NCI-H2107 treated with DMSO at 0.1 percent for 48 hours (cell line): ENCODE measurements at regions not wholly inside any gene's neighbourhood (a gene's known extent, or its start where the extent isn't known, plus 50 kb on each side); places are given as distances from the start of the nearest gene placed in this dataset.

Source experiments
- DNase-seq: peaks from one replicate; lab custom pipeline; 2025; ENCODE audit not compliant: unreplicated experiment; lab: John Stamatoyannopoulos, UW

DNA sequence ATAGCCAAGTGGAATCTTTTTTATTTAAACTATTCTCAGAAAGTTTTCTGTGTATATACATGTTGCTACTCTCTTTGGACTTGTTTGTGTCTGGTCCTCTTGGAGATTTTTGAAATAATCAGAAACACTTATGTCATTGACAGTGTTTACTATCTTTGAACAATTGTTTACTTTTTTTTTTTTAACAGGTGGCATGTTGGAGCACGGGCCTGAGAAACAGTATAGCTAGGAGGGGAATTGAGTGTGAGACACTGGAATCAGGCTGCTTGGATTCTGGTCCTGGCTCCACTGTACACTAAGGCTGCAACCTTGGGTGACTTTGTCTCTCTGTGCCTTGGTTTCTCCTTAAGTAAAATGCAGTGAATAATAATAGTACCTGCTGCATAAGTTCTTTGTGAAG lies 279.6 kb downstream of the PRL start:
- no peak for DNase-seq

DNA sequence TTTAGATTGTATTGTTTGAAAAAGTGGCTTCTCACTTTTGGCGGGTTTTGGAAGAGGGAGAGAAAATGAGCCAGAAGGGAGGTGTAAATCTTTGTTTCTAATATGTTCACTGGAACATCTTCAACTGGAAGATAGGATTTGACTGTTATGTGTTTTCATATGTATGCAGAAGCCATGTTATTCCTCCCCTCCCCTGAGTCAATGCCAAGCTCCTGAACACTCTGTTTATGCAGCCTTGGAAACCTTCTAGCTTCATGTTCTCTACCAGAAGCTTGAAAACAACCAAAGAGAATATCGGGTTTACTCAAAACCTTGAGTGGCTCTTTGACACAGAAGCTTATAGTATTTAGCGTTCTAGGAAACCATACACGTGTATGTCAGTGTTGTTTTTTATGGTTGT lies 279.1 kb downstream of the PRL start:
- DNase-seq: no peak

DNA sequence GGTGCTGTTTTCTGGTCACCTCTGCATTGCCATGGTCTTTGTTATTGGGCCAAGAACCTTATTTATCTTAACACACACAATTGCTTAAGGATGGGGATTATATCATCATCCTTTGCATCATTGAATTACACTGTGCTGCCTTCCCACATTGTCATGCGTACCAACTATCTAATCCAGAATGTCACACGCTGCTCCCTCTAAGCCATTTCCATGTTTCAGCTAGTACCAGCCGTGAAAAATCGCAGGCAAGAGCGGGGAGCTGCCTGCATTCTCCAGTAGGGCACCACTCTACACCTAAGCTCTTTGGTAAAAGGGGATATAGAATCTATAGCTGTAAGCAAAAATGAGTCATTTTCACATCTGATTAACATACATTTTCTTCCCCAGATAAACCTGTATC lies 277.0 kb downstream of the PRL start:
- DNase-seq: no peak

DNA sequence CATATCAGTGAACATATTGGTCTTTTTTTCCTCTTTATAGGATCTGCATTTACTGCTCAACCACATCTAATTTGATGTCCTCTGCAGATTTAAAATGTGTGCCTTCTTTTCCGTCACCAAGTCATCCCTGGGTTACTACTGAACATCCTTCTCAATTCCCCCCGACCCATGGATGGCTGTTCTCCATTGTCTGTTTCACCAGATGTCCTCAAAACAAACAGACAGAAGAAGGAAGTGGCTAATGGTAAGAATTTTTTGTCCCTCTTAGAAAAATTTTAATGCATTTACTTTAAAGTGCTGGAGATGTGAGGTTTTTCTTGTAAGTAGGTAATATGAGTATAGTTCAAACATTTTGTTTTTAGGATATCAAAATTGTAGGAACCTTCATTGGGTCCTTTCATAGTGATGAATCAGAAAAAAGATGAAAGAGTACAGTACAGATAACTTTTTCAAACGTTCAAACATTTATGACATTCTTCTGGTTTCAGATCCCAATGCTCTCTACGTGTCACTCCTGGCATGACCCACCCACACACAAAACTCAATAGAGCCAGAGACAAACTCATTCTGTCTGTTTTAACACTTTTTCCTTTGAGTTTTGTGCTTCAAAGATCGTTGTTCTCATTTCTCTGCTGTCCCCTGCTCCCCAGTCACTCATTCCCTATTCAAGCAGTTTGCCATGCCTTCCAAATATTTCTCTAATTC lies 276.4 kb downstream of the PRL start:
- DNase-seq: no peak

DNA sequence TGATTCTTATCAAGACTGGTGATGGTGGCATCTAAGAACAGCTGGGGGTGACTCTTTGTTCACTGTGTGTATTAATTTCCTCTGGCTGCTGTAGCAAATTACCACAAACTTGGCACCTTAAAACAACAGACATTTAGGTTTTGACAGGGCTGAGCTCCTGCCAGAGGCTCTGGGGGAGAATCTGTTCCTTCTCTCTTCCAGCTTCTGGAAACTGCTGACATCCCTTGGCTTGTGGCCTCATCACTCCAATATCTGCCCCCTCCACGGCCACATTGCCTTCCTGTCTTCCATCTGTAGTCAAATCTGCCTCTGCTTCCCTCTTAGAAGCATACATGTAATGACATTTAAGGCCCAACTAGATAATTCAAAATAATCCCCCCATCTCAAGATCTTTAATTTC lies 274.9 kb downstream of the PRL start:
- no peak for DNase-seq

DNA sequence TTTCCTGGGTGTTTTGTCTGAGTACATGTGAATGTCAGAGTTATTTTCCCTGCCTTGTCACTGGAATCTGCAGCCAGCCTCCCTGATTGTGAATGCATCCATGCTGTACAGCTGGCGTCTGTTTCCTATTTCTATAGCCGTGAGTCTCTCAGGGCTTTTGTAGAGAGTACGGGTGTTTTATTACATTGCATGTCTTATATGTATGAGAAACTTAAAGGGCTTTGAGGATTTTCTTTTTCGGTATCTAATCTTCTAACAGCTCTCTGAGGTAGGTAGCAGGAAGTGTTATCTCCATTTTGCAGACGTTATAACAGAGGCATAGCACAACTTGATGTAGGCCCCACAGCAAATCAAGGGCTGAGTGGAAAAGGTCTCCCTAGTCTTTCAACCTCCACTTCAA lies 272.9 kb downstream of the PRL start:
- DNase-seq: peak; percentile 32

DNA sequence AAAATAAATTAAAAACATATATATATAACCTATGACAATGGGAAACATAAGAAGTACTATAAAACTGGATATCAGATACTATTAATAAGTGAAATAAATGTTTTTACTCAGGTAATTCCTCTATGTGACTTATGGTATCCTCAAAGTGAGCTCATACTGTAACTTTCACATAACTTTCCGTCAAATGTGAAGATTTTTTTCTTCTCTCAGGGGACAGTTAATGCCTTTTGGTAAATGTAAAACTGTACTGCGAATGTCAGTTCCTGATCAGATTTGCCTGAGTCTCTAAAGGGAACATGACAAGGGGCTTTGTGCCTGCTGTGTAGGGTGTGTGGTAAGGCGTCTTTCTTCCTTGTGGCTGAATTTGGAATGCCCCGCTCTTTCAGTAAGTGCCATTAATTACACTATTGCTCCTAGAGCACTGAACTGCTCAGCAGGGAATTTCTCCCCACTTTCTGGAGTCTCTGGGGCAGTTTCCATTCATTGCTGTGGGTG lies 271.8 kb downstream of the PRL start:
- peak; percentile 47 for DNase-seq

DNA sequence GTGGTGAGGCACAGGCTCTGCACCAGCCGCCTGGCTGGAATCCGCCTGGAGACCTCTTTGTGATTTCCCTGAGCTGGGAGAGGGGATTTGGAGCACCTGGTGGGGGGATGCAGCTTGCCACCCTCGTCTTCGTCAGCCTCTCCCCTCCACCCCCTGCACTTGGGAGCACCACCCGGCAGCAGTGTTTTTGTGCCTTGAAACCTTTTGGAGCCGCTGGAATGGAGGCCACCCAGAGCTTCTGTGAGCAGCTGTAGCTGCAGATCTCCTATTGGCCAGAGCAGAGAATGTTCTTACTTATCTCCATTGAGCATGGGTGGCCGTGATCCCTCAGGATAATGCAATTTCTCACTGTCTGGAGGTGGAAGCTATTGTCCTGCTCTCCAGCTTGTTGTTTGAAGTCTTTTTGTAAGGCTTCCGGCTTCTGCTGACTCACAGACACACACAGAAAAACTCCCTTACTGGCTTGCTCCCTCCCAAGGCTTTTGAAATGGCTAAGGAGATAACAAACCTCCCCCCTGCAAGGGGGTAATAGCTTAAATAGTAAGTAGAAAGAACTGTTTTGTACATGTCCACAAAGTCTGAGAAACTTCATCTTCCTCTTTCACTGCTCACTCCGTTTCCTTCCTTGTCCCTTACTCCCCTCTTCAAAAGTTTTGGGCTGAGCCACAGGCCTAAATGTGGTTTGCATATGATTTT lies 271.2 kb downstream of the PRL start:
- peak; percentile 47 for DNase-seq

DNA sequence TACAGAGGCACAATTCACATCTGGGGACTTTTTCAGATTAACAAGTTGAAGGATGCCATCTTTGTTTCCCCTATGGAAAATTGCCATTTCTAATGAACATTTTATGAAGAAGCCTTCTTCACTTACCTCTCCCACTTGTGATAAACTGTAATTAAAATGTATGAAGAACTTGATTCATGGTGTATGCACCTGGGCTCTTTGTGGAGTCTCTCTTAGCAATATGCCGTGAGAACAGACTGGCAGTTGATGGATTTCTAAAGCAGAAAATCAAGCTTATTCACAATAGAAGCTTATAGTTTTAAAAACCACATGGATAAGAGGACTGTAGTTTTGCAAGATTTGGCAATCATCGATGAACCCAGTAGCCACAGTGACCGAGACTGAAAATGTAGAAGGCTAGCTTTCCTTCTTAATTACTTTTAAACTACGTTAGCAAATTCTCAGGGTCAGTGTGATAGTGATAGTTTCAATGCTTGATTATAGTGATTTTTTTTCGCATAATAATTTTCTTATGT lies 270.6 kb downstream of the PRL start:
- peak; percentile 4 for DNase-seq

DNA sequence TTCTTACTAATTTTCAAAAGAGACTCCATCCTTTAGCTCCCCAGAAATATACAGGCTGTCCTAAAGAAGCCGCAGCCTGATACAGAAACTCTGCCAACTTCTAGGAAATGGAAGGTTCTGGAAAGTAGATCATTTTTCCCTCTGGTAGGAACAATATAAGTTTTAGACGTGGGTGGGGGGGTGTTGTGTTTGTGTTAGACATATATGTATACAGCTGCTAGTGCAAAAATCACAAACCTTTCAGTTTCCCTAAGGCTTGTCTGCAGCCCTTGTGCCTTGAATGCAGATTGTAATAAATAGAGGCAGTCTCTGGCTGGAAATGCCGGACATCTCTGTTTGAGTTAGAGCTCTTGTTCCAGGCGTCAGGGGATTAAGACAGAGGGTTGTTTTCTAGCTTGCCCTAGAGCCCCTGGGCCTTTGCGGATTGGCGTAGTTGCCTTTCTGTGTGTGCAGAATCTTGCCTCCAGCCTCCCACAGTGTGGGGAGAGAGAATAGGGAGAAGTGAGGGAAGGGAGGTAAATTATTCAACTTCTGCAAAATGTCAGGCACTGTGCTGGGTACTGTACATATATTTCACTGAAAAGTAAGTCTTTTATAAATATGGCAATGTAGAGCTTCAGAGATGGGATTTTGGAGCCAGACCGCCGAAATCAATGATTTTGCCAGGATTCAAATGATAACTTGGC lies 269.7 kb downstream of the PRL start:
- no peak for DNase-seq

DNA sequence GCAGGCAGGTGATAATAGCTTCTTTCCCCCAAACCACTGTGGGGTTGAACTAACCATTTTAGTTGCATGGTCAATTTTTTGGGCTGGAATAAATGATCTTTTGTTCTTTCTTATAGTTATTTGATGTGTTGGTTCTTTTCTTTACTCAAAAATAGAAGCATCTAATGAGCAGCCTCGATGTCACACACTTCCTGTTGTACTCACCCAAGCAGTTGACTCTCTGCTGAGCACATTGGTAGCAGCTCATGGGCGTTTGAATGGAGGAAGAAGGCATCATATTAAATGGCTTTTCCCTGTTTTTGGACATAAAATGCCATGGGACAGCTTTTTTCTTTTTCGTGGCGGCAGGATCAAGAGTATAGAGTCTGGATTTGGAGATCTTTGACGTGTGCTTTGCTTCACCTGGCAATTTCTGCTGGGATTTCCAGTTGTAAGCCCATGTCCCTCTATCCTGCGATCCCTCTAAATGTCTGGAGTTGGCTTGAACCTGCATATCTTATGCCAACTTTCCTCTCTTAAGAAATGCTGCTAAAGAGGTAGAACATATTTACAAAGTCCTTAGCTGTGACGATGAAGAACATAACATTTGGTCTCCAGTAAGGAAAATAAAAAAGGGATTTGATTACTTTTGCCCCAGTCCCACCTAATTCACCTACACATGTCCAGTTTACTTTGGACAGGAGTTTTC lies 268.3 kb downstream of the PRL start:
- no peak for DNase-seq

DNA sequence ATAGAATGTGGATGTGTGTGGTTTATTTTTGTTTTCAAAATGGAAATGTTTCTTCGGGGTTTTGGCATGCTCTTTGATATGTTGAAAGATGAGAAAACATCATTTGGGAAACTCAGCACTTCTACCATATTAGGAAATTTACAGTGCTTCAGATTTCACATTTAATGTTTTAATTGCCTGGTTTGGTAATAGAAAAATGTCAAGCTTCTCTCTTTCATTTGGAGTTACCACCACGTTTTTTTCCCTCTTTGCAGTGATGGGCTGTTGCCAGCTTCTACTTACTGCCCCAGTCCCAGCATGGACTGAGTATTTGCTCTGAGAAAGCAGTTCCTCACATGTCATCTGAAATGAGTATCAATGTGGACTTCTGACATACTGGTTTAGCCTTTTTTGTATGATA lies 267.7 kb downstream of the PRL start:
- no peak for DNase-seq

DNA sequence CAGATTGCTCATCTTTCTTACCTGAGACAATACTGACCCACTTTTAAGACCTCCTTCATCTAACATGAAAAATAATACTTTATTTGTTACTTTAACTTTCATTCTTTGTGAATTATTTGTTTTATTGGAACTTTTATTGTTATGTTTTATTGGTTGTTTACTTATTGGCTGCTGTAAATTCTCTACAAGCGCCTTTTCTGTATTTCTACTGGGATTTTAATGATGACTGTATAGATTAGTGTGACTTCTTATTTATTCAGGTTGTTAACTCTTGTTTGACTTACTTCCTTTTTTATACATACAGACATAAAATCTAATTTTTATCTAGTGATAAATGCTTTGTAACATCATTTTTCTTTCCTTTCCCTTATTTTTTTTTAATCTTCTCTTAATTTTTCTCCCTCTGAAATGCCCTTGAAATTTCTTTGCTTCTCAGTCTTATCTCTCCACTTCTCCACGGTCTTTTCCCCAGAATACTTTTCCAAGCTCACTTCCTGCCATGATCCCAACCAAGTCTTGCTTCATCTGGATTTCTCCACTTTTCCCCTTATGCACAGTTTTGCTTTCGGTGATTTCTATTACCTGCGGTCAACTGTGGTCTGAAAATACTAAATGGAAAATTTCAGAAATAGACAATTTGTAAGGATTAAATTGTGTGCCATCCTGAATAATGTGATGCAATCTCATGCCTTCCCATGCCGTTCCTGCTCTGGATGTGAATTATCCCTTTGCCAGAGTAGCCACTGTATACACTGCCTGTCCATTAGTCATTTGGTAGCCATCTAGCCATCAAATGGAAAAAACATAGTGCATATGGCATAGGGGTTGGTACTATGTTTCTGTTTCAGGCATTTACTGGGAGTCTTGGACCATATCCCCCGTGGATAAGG lies 265.9 kb downstream of the PRL start:
- DNase-seq: no peak

DNA sequence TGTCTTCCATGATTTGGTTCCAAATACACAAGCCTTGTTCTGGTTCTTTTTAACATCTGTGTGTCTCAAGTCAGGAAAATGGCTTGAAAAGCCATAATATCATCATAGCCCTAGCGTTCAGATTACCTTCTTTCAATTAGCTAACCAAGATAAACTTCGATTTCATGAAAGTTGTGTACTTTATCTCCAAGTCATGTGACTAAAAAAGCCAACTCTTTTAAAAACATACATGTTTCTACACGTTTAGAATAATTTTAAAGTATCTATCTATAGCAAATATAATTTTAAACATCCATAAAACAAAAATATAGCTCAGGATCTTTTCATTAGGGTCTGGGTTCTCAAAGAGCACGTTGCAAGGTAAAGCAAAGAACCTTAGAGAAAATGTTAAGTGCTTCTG lies 261.1 kb downstream of the PRL start:
- no peak for DNase-seq

DNA sequence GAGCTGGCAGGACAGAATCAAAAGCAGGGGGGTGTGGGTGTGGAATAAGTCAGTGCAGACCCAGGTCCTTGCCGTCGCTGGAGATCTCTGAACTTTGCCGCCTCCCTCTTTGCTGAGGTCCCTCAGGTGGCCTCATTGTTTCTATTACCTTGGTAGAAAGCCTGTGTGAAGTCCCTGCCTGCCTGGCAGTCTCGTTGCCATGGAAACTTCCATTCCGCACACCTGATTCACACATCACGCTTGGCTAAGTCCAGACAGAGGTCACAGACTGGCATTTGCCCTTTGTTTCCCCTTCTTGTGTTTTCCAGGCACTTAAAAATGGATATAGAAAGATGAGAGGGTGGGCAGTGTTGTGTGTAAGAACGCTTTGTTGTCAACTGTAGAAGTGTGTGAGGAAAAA lies 260.6 kb downstream of the PRL start:
- no peak for DNase-seq

DNA sequence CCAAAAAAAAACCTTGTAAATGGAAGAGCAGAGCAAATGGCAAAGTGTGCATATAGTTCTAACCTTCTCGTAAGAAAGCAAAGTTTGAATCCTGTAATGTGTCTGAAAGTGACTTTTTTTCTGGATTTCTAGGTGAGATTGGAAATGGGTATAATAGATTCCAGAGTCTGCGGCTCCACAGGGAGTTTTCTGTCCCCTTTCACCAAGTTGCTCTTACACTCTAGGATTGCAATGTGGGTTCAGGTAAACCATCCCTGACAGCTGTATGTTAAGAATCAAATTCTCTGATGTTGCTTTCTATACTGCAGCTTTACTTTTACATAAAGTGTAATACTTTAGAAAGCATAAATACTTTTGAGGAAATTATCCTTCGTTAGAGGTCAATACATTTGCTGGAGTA lies 260.1 kb downstream of the PRL start:
- no peak for DNase-seq

DNA sequence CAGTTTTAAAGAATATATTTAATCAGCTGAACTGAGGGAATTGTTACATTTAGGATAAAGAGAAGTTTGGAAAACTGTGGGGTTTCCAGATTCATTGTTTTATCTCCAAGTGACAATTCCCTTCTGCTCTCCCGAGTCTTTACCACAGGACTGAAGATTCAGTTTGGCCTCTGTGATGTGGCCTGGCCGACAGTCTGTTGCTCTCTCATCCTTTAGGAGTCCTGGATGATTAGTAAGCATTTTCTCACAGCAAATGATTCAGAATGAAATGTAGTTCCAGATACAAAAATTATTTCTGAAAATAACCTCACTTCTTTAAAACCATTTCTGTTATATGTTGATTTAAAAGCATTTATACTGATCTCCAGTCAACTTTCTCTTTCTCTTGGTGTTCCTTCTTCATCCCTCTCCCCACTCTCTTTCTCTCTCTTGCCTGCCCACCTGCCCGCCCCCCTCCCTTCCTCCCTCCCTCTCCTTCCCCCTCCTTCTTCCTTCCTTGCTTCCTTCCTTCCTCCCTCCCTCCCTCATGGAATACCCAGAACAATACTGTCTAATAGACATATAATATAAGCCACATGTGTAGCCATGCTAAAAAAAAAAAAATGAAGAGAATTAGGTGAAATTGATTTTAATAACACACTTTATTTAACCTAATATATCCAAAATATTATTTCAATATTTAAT lies 254.9 kb downstream of the PRL start:
- no peak for DNase-seq

DNA sequence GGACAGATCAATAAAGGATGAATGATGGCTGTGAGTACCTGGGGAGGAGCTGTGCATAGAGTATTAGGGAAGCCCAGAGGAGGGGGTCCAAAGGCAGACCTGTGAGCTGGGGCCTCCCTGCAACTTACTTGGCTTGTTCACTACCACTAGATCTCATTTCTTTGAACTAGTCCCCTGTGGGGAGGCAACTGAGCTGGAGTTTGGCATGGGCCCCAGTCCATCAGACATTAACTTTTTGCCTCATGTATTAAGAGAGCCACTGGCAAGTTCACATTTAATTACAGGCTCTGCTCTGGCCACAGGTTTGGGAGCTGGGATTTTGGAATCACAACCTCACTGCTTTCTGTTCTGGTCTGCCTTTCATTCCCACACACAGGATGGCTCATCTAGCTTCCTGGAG lies 254.1 kb downstream of the PRL start:
- DNase-seq: no peak

DNA sequence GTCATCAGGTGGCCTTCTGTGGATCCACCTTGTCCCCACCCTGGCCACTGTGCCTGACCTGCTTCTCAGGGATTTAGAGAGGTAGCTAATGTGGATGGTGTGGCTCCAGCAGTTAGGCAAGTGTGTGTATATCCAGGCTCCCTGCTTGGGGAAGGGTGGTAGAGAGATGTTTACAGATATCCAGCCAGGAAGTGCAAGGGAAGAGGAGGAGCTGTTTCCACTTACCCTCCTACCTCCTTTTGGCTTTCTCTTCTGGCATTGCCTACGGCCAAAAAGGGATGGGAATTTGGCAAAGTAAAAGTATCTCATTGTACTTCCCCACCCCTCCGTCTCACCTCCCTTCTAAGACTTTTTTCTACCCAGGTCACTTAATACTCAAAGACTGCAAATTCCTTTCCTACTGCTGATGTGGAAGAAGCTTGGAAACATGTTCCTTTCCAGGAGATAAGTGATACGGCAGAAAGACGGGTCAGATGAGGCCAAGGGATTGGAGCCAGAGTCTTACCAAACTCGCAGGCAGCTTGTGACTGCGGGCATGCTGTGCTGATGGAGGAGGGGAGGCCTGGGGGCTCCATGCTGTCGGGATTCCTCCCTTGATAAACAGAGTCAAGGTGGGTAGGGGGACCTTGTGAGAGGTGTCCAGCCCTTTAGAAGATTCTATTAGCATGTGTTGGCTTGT lies 253.4 kb downstream of the PRL start:
- no peak for DNase-seq
